ENCODE measurements at regions not wholly inside any gene's neighbourhood (a gene's known extent, or its start where the extent isn't known, plus 50 kb on each side); places are given as distances from the start of the nearest gene placed in this dataset.

GRCh38 chr4:23734000-23734399 lies 155.8 kb downstream of the PPARGC1A start:
- no peaks in the 10 kb centered on the region for H3K9me2 ChIP-seq (replicated peaks; ENCODE audit: low read depth, low read length)
- H3K4me1 ChIP-seq (ENCODE audit: insufficient read depth, low read length, poor library complexity, severe bottlenecking) = no peaks in the 10 kb centered on the region
- no peaks in the 10 kb centered on the region for H3K27me3 ChIP-seq (ENCODE audit: insufficient read depth, low read length, poor library complexity, severe bottlenecking)
- H4K20me1 ChIP-seq (ENCODE audit: insufficient read depth, low read length, poor library complexity, severe bottlenecking) = no peaks in the 10 kb centered on the region
- H3K4me2 ChIP-seq (ENCODE audit: low read depth, low read length, poor library complexity, severe bottlenecking) = no peak overlapping the region
- no peak overlapping the region for H3K4me3 ChIP-seq (ENCODE audit: low read length, poor library complexity, severe bottlenecking)
- H3K79me2 ChIP-seq (ENCODE audit: insufficient read depth, low read length) = no peaks in the 10 kb centered on the region
- no peaks in the 10 kb centered on the region for H3F3A ChIP-seq (ENCODE audit: low read depth)
- TF ChIP-seq CTCF (conservative IDR thresholded peaks at IDR 0.05; ENCODE audit: low read length) (no peak), EZH2phosphoT487 (IDR thresholded peaks at IDR 0.05; ENCODE audit: borderline replicate concordance) (no peak)
- H3K36me3 ChIP-seq (ENCODE audit: insufficient read depth, low read length) = no peaks in the 10 kb centered on the region
- H3K9me3 ChIP-seq (ENCODE audit: insufficient read depth, low read depth, low read length) = no peaks in the 10 kb centered on the region
- no peak overlapping the region for H3K9ac ChIP-seq (ENCODE audit: low read depth, low read length, poor library complexity, severe bottlenecking)
- H2AFZ ChIP-seq (ENCODE audit: low read length) = no peak overlapping the region

- Histone ChIP-seq H3K4me3 (ENCODE audit: low read length, poor library complexity, severe bottlenecking) (no peak overlapping the region), H3K9me2 (replicated peaks; ENCODE audit: low read depth, low read length) (no peaks in the 10 kb centered on the region), H3K9ac (ENCODE audit: low read depth, low read length, poor library complexity, severe bottlenecking) (no peak overlapping the region), H3F3A (ENCODE audit: low read depth) (no peaks in the 10 kb centered on the region), H3K79me2 (ENCODE audit: insufficient read depth, low read length) (no peaks in the 10 kb centered on the region), H3K4me1 (ENCODE audit: insufficient read depth, low read length, poor library complexity, severe bottlenecking) (no peaks in the 10 kb centered on the region), H3K27me3 (ENCODE audit: insufficient read depth, low read length, poor library complexity, severe bottlenecking) (no peaks in the 10 kb centered on the region), H4K20me1 (ENCODE audit: insufficient read depth, low read length, poor library complexity, severe bottlenecking) (no peaks in the 10 kb centered on the region), H2AFZ (ENCODE audit: low read length) (no peak overlapping the region), H3K36me3 (ENCODE audit: insufficient read depth, low read length) (no peaks in the 10 kb centered on the region), H3K4me2 (ENCODE audit: low read depth, low read length, poor library complexity, severe bottlenecking) (no peak overlapping the region), H3K9me3 (ENCODE audit: insufficient read depth, low read depth, low read length) (no peaks in the 10 kb centered on the region)
- no peak for TF ChIP-seq EZH2phosphoT487 (IDR thresholded peaks at IDR 0.05; ENCODE audit: borderline replicate concordance)
- no peak for TF ChIP-seq CTCF (conservative IDR thresholded peaks at IDR 0.05; ENCODE audit: low read length)
Observed at GRCh38 chr4:23733476-23733875, 156.4 kb downstream of the PPARGC1A start.

GRCh38 chr4:23730998-23731397 lies 158.8 kb downstream of the PPARGC1A start:
- Histone ChIP-seq H3K36me3 (ENCODE audit: insufficient read depth, low read length) (no peaks in the 10 kb centered on the region), H3K9ac (ENCODE audit: low read depth, low read length, poor library complexity, severe bottlenecking) (no peak overlapping the region), H3K9me3 (ENCODE audit: insufficient read depth, low read depth, low read length) (no peaks in the 10 kb centered on the region), H4K20me1 (ENCODE audit: insufficient read depth, low read length, poor library complexity, severe bottlenecking) (no peaks in the 10 kb centered on the region), H3F3A (ENCODE audit: low read depth) (no peaks in the 10 kb centered on the region), H3K4me1 (ENCODE audit: insufficient read depth, low read length, poor library complexity, severe bottlenecking) (no peaks in the 10 kb centered on the region), H3K27me3 (ENCODE audit: insufficient read depth, low read length, poor library complexity, severe bottlenecking) (no peaks in the 10 kb centered on the region), H3K4me3 (ENCODE audit: low read length, poor library complexity, severe bottlenecking) (no peak overlapping the region), H2AFZ (ENCODE audit: low read length) (no peak overlapping the region), H3K79me2 (ENCODE audit: insufficient read depth, low read length) (no peaks in the 10 kb centered on the region), H3K4me2 (ENCODE audit: low read depth, low read length, poor library complexity, severe bottlenecking) (no peak overlapping the region), H3K9me2 (replicated peaks; ENCODE audit: low read depth, low read length) (no peaks in the 10 kb centered on the region)
- TF ChIP-seq CTCF (conservative IDR thresholded peaks at IDR 0.05; ENCODE audit: low read length) (no peak), EZH2phosphoT487 (IDR thresholded peaks at IDR 0.05; ENCODE audit: borderline replicate concordance) (no peak)
